Body of pancreas (tissue), 4 donors: ENCODE measurements at regions not wholly inside any gene's neighbourhood (a gene's known extent, or its start where the extent isn't known, plus 50 kb on each side); places are given as distances from the start of the nearest gene placed in this dataset.

Source experiments
- ATAC-seq: fragments of 150-250 bp; one replicate; pipeline ENCODE4 v1.9.1; 2016
- DNase-seq, 4 donors: peaks; one replicate each; pipeline ENCODE4 v3.0.0-alpha.2; 2019
- H3K27ac ChIP-seq, 4 donors: fragments of 200-600 bp; sonication (generic); 1 replicate in 3 of 4; 2 replicates in 1 of 4; pipeline versions ENCODE4 v1.5.1 to v1.6.1; 2016 to 2019; ENCODE audit warnings: mild to moderate bottlenecking in 1 of 4, mixed read lengths in 1 of 4, moderate library complexity in 1 of 4
- H3K27me3 ChIP-seq, 2 donors: fragments of 200-600 bp; sonication (generic); one replicate each; pipeline ENCODE4 v1.6.0; 2016; ENCODE audit warnings: mild to moderate bottlenecking in 1 of 2
- H3K36me3 ChIP-seq, 2 donors: fragments of 200-600 bp; sonication (generic); replicated peaks in 1 of 2; 2 replicates each; pipeline ENCODE4 v1.5.1; 2016; ENCODE audit warnings: low read depth in 2 of 2; ENCODE audit not compliant: insufficient read depth in 1 of 2
- H3K4me1 ChIP-seq: fragments of 200-600 bp; sonication (generic); one replicate; pipeline ENCODE4 v1.6.0; 2016
- H3K4me3 ChIP-seq, 2 donors: fragments of 200-600 bp; sonication (generic); 1 replicate in 1 of 2; 2 replicates in 1 of 2; pipeline ENCODE4 v1.5.1; 2016 to 2019
- H3K9me3 ChIP-seq, 3 donors: fragments of 200-600 bp; sonication (generic); 1 replicate in 2 of 3; 2 replicates in 1 of 3; pipeline ENCODE4 v1.5.1; 2016
- POLR2A ChIP-seq, 3 donors: fragments of 450-650 bp; IDR thresholded peaks; one replicate each; pipeline ENCODE4 v1.6.1; 2016; ENCODE audit warnings: antibody characterized with exemption in 3 of 3, mild to moderate bottlenecking in 2 of 3
- WGBS, 2 donors: methylation state at CpG; one replicate each; pipeline ENCODE4 v1.1.5; 2017; 5-methylcytosine and 5-hydroxymethylcytosine counted together
- intact Hi-C: fragments of 100-400 bp; cut with DNase I; formaldehyde crosslinking; loops from one replicate; pipeline ENCODE4 v1.15.1; 2023
- TF ChIP-seq, protein P1 (sequence below), 7 experiments: fragments of 450-650 bp in 4 of 7; fragments of 200-600 bp in 3 of 7; sonication (generic) in 3 of 7; IDR thresholded peaks; one replicate each; pipeline ENCODE4 v1.5.1; 2016 to 2019; ENCODE audit warnings: antibody characterized with exemption in 7 of 7

DNA sequence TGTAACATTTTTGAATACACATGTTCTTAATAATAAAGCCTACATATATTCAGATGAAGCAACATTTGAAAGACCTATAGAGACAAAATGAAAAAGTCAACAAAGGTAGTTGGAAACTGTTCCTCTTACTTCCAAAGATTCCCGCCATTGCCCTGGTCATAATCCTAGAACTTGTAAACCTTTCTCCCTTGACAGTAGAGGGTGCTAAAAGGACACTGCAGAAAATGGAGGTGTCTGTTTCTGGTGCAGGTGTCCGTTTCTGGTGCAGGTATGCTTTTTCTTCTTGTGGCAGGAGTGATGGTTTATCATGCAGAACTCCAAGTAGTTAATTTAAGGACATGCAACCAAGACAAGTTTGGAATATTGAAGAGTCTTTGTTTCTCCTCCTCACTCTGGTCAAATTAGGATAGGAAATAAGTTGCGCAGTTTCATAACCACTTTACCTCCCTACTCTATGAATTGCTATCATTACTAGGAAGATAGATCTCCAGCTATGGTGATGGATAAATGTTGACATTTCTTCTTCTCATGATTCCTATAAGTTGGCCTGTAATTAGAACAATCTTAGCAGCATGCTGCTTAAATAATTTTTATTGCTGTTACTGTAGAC, 56.0 kb upstream of the FAM174A start:
- 44 to 52% methylated on average over 3 of the region's 3 CpGs for WGBS, 2 donors
- H3K27me3 ChIP-seq = no peaks in the 10 kb centered on the region
- peak in 1 of 4 donors; percentile 27 for DNase-seq

DNA sequence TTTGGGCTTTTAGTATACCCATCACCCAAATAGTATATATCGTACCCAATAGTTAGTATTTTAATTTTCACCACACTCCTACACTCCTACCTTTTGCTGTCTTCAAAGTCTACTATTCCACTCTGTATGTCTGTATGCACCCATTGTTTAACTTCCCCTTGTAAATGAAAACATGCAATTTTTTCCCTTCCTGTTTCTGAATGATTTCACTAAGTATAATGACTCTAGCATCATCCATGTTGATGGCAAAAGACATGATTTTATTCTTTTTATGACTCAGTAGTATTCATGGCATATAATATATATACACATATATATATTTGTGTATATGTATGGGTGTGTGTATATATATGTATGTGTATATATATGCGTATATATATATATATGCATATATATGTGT, 63.1 kb upstream of the FAM174A start:
- 88 to 92% methylated on average over 2 of the region's 2 CpGs for WGBS, 2 donors

More for the DNA sequence above, 56.0 kb upstream of the FAM174A start:
- intact Hi-C loops = no loop called here
- no peak overlapping the region for H3K4me3 ChIP-seq
- peak; percentile 48 for ATAC-seq
- no peaks in the 10 kb centered on the region for H3K4me1 ChIP-seq
- TF ChIP-seq, protein P1, sequence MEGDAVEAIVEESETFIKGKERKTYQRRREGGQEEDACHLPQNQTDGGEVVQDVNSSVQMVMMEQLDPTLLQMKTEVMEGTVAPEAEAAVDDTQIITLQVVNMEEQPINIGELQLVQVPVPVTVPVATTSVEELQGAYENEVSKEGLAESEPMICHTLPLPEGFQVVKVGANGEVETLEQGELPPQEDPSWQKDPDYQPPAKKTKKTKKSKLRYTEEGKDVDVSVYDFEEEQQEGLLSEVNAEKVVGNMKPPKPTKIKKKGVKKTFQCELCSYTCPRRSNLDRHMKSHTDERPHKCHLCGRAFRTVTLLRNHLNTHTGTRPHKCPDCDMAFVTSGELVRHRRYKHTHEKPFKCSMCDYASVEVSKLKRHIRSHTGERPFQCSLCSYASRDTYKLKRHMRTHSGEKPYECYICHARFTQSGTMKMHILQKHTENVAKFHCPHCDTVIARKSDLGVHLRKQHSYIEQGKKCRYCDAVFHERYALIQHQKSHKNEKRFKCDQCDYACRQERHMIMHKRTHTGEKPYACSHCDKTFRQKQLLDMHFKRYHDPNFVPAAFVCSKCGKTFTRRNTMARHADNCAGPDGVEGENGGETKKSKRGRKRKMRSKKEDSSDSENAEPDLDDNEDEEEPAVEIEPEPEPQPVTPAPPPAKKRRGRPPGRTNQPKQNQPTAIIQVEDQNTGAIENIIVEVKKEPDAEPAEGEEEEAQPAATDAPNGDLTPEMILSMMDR (IDR thresholded peaks at IDR 0.05) = peak; percentile 38 to 75 (median 61)
- TF ChIP-seq POLR2A (IDR thresholded peaks at IDR 0.05) = no peak
- no peak overlapping the region for H3K27ac ChIP-seq
- no peaks in the 10 kb centered on the region for H3K9me3 ChIP-seq
- H3K36me3 ChIP-seq = no peaks in the 10 kb centered on the region

DNA sequence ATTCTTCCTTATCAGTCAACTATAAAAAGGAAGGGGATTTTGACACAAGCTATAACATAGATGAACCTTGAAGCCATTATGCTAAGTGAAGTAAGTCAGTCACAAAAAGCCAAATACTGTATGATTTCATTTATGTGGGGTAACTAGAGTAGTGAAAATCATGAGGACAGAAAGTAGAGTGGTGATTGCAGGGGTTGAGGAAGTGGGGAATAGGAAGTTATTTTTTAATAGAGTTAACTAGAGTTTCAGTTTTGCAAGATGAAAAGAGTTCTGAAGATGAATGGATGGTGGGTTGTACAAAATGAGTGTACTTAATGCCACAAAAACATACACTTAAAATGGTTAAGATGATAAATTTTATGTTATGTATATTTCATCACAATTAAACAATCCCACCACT, 65.4 kb upstream of the FAM174A start:
- TF ChIP-seq POLR2A (IDR thresholded peaks at IDR 0.05) = no peak
- TF ChIP-seq, protein P1 (IDR thresholded peaks at IDR 0.05) = no peak
- Histone ChIP-seq H3K4me1 (no peaks in the 10 kb centered on the region), H3K27me3 (no peaks in the 10 kb centered on the region), H3K9me3 (peaks cover 0 to 6% (median 0%) of the 10 kb centered on the region in 3 donors), H3K27ac (no peak overlapping the region), H3K36me3 (no peaks in the 10 kb centered on the region), H3K4me3 (no peak overlapping the region)
- no peak for DNase-seq
- intact Hi-C loops = no loop called here
- ATAC-seq = no peak

More for the DNA sequence above, 63.1 kb upstream of the FAM174A start:
- ATAC-seq (no peak), DNase-seq (no peak)
- Histone ChIP-seq H3K9me3 (no peaks in the 10 kb centered on the region), H3K27ac (no peak overlapping the region), H3K4me3 (no peak overlapping the region), H3K4me1 (no peaks in the 10 kb centered on the region), H3K27me3 (no peaks in the 10 kb centered on the region), H3K36me3 (no peaks in the 10 kb centered on the region)
- intact Hi-C loops = no loop called here
- no peak for TF ChIP-seq POLR2A (IDR thresholded peaks at IDR 0.05)
- TF ChIP-seq, protein P1 (IDR thresholded peaks at IDR 0.05) = no peak

DNA sequence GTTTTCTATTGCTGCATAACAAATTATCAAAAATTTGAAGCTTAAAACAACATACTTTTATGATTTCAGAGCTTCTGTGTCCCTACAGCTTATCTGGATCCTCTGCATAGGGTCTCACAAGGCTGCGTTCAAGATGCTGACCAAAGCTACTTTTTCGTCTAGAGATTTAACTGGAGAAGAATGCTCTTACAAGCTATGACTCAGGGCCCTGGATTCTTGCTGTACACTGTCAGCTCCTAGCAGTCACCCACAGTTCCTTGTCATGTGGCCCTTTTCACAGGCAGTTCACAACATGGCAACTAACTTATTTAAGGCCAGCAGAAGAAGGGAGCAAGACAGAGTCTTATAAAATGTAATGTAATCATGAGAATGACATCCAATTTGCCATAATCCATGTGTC, 70.8 kb upstream of the FAM174A start:
- Histone ChIP-seq H3K36me3 (no peaks in the 10 kb centered on the region), H3K9me3 (peaks cover 0 to 6% (median 0%) of the 10 kb centered on the region in 3 donors), H3K27me3 (no peaks in the 10 kb centered on the region), H3K4me1 (no peaks in the 10 kb centered on the region), H3K4me3 (no peak overlapping the region), H3K27ac (no peak overlapping the region)
- WGBS, 2 donors = 77 to 87% methylated on average over 2 of the region's 2 CpGs
- TF ChIP-seq, protein P1 (IDR thresholded peaks at IDR 0.05) = no peak
- TF ChIP-seq POLR2A (IDR thresholded peaks at IDR 0.05) = no peak
- ATAC-seq (no peak), DNase-seq (no peak)
- intact Hi-C loops = no loop called here

DNA sequence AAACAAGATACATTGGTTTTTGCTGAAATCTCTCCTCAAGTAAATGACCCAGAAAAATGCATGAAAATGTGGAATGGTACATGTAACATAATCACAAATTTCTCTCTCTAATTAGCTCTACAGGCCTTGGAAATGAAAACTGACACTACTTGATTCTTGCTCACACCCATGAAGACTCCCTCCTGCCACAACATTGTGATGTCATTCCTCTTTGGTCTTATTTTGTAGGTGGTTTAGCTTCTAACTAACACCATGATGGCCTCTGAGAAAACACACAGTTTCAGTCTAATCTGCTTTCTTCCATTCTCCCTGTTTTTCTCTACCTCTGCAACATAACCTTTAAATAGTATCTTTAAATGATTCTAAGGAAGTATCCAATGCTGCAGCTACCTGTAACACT, 78.6 kb upstream of the FAM174A start:
- Histone ChIP-seq H3K27me3 (no peaks in the 10 kb centered on the region), H3K4me1 (no peaks in the 10 kb centered on the region), H3K36me3 (no peaks in the 10 kb centered on the region), H3K9me3 (no peaks in the 10 kb centered on the region), H3K4me3 (no peak overlapping the region), H3K27ac (no peak overlapping the region)
- no peak for DNase-seq
- ATAC-seq = no peak
- TF ChIP-seq, protein P1 (IDR thresholded peaks at IDR 0.05) = no peak
- TF ChIP-seq POLR2A (IDR thresholded peaks at IDR 0.05) = no peak
- intact Hi-C loops = no loop called here
